AML-193 (cell line): ENCODE measurements at regions not wholly inside any gene's neighbourhood (a gene's known extent, or its start where the extent isn't known, plus 50 kb on each side); places are given as distances from the start of the nearest gene placed in this dataset.

ENCODE experiments used
- DNase-seq, 2 experiments: peaks; one replicate each; lab custom pipeline; 2025; lab: John Stamatoyannopoulos, UW

DNA sequence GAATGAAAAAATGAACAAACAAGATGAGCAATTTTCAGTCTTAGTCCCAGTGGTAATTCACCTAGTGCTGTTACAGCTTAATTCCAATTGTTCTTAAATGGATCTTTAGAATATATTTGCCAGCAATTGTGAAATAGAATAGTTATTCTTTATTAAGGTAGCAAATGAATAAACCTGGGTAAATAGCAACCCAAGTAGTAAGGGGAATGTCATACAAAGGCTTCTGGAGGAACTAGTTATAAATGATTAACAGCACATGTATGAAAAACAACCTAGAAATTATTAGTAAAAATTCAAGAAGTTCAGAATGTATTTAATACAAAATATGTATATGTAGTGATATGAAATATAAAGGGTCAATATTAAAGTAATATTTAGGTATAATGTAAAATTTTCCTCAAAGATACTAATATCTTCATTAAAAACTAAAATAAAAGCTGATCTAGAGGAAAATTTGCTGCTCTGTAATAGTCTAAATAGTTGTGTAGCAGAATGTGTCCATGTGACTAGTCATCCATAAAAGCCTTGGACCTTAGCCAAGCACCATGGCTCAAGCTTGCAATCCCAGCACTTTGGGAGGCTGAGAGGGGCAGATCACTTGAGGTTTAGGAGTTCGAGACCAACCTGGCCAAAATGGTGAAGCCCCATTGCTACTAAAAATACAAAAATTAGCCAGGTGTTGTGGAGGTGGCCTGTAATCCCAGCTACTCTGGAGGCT, 535.9 kb upstream of the ATXN8OS start:
- DNase-seq = no peak

DNA sequence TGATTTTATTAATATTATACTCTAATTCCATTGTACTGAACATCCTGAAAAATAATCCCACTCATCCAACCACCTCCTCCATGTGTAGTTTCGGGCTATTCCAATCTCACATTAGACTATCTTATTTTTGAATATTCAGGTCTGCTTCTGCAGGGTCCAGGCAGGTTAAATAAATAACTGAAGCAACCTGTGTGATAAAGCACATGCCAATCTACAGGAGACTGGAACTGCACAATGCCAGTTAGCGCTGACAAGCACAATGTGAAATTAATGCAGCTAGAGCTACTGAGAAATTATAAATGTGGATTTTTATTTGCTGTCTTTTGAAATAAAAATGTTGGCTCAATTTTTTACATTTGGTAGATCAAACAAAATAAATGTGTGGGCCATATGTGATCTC, 540.1 kb upstream of the ATXN8OS start:
- DNase-seq = no peak

DNA sequence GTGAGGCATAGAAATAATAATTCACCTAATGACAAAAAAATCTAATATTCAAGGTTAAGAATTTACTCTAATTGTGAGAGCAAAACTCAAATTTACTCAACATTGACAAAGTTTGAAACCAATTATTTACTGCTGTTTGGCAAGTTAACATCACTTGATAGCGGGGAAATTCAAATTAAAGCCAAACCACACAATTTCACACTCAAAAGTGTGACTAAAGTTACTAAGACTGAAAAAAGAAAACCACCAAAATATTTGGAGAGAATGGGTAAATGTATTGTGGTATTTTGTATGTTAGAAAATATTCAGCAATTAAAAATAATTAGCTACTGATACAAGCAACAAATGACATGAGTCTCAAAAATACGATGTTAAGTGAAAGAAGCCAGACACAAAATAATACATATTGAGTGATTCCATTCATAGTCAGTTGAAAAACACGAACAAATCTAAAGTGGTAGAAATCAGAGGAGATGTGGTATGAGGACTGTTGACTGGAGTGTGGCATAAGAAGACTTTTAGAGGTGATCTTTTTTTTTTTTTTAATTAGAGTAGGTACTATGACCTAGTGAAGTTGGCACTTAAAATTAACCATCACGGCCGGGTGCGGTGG, 541.4 kb upstream of the ATXN8OS start:
- no peak for DNase-seq

DNA sequence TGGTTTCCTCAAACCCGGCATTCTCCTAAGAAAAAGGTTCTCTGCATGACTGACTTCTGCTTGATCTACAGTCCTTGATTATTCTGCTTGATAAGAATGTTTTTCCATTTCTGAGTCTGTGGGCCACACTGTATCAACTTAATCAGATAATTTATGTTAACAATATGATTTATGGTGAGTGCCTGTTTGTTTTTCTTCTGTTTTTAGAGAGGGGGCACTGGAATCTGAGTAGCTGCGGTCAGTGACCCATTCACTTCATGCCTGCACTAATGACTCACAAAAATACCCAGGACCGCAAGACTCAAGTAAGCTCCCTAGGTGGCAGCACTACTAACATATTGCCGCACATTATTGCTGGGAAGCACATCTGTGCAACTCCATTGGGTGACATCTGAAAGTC, 542.3 kb upstream of the ATXN8OS start:
- DNase-seq = peak; percentile 47 to 69

DNA sequence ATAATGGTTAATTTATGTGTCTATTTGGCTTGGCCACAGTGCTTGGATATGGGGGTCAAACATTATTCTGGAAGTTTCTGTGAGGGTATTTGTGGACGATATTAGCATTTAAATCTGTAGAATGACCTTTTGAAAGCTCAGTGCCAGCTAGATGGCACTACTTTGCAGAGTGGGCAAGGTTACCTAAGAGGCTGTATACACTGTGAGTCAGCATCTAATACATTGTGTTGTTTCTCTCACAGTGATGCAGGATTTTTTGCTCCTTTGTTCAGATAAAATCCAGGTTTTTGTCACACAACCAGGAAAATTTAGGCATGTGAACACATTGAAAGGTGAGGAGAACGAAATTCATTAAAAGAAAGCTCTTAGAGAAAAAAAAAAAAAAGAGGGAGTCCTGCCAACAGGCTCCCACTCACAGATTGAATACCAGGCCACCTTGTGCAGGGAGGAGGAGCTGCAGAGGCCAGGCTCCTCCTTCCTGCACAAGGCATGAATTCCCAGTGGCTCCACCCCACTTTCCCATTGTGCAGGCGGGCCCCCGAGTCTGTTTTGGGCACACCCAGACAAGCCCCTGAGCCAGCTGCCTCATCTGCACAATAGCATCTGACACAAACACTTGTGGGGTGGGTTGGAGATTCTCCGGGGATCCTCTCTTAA, 551.0 kb upstream of the ATXN8OS start:
- DNase-seq = no peak

DNA sequence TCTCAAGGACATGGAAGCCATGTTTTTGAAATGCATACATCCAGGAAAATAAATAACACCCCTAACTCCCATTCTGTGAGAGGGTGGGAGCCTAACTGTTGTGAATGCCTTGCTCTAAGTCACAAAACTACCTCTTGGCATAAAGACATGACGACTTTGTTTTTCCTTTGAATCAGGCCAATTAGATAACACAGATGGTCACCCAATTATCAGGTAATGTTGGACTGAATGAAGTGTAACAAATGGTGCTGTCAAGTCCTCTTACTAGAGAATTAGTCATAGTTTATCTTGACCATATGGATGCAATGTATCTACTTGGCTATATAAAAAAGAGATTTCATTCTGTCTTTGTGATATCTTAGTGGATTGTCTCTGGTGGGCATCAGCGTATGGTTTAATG, 553.6 kb upstream of the ATXN8OS start:
- DNase-seq = no peak

DNA sequence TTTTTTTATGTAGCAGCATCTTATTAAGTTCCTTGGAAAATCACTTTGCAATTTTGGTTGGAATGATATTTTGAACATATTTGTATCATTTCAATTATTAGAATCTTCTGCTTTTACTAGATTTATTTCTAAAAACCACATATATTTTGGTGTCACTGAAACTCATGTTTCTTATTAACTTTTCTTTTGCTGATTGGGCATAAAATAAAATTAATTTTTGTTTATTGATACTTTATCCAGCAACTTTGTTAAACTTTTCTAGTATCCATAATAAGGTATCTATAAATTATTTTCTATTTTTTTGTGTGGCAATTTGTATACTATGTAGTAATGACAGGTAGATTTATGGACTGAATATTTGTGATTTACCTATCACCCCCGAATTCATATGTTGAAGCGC, 556.4 kb upstream of the ATXN8OS start:
- no peak for DNase-seq

DNA sequence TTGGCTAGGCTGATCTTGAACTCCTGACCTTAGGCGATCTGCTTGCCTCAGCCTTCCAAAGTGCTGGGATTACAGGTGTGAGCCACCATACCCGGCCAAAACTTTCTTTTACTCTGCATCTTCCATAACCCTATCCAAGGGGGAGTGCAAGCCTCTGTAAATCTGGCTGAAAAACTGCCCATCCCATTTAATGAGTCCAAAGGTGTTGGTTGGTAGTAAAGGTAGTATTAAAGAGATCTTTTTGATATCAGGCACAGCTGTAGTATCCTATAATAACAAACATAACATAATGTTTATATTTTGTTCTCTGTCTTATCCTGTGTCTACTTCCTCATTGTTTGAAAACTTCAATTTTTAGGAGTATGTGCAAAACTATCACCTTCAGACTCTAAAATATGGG, 559.8 kb upstream of the ATXN8OS start:
- no peak for DNase-seq

DNA sequence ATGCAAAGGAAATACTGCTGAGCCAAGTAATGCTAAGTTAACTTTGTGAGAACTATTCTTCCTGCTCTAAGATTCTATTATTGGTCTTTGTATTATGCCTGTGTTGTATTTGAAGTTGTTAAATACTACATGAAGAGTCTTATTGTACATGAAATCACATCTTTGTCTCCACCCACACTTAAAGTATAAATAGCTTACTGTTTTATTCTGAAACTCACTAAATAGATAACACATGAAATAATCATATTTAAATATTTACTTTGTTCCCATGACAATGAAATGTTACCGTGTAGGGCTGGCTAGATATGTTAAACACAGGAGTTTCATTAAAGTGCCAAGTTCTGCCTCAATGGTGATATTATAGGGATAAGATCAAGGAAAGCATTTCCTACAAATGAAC, 562.1 kb upstream of the ATXN8OS start:
- DNase-seq = no peak

DNA sequence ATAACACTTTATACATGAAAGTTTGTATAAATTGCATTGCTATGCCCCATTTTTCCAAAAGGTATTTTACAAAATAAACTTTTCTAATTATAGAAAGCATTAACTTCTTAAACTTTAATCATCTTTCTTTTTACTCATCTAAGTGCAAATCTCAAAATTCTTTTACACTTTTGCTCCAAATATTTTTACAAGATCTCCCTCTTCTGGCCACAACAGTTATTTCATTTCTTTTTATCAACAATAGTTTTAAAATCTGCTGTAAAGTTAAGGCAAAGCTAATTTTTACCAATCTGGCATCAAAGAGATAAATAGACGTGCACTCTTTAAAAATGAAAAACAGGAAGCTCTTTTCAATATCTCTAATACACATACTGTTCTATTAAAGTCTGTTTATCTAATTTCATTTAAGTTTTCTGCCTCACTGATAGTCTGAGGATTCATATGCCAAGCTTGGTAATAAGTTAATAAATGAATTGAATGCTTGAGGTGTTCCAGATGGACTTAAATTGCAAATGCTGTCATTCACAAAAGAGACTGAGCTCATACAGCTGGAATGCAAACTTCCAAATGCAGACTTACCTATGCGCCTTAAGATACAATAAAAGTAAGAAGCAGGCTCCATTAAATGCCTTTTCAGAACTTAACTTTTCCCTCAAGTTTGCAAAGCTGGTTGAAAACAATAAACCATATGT, 583.0 kb upstream of the ATXN8OS start:
- peak; percentile 11 to 20 for DNase-seq

DNA sequence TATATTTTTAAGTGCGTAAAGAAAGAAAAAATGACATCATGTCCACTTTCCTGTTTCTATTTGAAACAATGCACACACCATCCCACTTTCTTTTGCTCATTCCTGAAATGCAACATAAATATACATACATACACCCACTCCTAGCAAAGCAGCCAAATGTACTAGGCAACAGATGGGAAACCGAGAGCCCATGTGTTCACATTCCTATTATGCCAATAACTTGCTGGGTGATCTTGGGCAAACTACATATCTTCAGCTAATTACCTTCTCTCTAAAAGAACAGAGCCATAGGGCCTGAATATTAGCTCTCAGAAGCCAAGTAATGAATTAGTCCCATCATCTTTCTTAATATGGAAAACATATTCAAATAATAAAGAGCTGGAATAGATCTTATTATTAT, 610.6 kb upstream of the ATXN8OS start:
- DNase-seq = no peak

DNA sequence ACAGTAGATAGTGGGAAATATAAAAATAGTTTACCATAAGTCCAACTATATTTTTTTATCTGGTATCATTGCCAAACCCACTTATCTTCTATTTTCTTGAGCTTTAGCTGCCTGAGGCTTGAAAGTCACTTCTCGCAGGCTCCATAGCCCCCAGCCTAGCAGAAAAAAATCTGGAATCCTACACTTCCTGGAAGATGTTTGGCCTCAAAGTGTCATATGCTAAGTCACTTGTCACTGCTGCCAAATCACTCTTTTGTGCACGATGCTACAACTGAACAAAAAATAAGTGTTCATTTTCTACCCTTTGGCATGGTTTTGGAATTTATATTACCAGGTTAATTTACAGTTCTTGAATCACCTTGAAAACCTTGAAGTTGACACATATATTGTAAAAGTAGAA, 612.5 kb upstream of the ATXN8OS start:
- no peak for DNase-seq

DNA sequence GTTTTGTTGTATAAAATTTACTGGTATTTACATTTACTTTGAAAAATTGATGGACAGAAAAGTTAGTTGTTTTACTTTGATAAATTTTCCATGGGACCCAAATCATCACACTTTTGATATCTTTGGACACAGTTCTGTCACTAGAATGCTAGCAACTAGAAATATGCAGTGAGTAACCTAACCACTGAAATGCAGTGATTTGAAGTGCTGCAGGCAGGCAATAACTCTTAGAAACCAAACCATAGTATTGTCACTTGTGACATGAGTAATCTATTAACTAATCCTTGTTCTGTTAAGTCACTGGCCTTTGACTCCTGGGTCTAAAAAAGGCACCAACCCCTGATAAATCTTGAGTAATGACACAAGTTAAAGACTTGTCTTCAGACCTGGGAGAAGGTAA, 620.0 kb upstream of the ATXN8OS start:
- DNase-seq = no peak

DNA sequence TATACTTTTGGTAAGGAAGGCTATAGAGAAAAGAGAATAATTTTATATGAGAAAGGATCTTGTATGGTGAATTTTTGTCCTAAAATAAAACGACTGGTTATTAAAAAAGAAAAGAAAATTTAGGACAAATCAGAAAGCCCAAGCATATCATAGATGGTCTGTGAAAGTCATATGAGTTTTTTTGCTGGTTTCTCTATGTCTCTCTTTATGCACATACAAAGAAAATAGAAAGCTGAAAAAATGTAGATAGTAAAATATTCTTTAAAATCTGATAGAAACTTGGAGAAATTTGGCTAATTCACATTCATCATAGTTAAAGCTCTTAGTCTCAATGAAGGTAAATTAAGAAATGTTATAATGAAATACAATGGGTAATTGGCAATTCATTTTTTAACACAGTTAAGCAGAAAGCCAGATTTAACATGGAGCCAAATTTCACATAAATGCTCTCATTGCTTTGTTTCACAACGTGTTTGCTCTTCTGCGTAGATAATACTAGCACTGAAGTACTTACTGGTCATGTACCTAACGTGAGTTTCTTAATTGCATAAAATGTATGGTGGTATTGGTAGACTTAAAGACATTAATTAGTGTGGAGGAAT, 621.5 kb upstream of the ATXN8OS start:
- no peak for DNase-seq

DNA sequence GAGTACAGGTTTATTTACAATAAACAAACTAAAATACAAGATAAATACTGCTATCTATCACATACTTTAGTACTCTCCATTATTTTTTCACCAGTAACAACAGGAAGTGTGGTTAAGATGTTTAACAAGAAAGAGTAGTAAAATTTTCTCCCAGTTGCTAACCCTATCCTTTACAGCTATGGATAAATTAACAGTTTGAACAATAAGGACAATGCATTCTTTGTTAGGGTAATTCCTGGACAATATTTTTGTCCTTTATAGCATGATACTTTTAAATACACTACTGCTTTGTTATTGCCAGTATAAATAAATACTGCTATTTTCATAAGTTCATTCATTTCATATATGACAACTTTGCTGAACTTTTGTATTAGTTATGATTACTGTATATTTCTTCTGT, 630.2 kb upstream of the ATXN8OS start:
- no peak for DNase-seq

DNA sequence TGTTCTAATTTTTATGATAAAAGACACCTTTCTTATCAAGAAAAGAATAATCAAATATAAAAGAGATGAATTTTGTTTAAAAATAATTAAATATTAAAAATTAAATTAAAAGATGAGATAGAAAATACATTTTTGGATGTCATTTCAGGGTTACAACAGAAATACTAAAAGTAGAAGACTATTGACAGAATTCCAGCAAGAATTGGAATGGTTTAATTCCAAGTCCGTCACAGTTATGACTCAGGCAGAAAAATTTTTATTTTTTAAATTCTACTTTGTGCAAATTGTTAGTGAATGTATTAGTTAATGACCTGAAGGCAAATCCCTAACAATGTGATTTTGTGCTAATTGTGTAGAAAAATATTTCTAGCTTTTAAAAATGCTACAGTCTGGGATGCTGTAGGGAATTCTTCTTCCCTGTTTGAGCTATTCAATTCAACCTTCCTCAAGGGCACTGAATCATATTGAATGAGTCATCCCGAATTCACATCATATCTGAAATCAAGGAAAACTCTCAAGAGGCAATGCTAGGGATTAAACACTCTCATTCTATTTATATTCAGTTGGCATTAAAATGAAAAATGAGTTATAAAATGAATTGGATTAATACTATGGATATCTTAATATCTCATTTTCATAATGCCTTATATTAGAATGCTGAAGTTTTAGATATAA, 633.5 kb upstream of the ATXN8OS start:
- DNase-seq = no peak

DNA sequence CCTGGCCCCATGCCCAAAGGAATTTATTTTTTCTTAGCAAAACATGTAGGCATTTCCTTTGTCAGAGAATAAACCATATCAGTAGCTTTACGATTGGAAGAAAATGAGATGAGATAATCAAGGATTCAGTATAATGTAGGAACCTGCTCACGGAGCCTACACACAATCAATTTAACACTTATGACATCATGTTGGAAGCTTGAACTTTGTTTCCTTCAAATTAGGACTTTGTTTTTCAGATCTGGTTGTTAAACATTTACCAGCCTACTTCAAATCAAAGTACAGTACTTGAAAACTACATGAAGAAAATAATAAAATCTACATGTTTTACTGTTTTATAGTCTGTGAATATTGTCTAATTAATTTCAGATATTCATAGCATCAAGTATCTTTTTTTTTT, 639.0 kb upstream of the ATXN8OS start:
- no peak for DNase-seq

DNA sequence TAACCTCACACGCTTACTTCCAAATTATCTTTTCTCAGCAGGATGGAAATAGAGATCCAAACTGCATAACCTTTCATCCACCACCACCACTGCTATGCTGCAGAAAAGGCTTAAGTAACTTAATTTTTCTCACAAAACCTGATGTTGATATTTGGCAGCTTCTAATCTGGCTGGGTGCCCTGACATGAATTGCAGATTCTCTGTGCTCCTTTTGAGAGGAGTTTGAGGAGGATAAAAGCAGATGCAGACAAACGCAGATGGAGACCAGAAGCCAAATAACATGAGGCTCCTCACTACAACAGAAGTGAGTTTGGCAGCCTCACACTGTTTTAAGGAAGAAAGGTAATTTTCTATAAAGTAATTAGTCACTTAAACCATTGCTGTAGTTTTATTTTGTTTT, 646.2 kb upstream of the ATXN8OS start:
- no peak for DNase-seq

DNA sequence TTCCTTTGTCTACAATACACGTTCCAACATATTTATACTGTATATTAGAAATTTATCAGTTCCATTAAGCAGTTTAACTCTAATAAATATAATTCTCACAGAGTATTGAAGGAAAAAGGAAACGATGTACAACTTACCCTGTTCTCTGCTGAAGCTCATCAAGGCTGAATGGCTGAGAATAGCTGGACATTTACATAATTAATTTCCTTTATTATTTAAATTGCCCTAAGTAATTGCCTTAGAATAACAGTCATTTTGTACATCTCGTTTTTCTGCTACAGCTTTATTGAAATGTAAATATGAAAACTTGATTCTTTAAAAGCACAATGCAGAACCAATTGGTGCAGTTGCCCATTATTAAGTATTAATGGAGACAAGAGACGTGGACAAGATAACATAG, 648.3 kb upstream of the ATXN8OS start:
- DNase-seq = no peak

DNA sequence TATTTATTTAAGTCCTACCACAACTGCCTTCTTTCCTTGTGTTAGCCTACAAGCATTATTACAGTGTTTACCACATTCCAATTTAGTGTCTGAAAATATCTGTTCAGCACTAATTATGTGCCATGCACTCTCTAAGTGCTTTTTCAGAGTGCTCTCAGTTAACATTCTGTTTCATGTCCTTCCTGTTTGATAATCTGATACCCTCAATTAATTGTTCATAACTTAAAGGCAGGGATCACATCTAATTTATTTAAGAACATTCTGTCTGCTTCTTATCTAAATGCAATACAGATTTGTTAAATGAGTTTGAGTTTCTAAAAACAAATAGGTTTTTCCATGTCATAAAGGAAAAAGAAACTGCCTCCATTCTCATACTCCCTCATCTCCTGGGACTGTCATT, 649.6 kb upstream of the ATXN8OS start:
- no peak for DNase-seq

DNA sequence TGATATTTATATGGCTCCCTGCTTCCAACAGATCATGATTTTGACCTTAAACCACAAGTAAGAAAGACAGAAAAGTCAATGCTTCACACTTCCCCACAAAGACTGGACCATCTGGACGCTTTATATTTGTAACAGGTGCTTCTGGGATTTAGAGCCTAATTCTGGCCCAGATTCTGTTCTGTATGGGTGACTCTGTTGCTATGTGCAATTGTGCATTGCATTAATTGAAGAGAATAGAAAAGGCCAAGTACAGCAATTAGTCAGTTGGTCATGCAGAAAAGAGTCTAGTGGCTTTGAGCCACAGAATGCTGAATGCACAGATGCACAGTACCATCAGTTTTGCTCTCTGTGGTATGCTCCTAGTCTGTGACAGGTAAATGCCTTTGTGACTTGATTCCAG, 657.4 kb upstream of the ATXN8OS start:
- no peak for DNase-seq

DNA sequence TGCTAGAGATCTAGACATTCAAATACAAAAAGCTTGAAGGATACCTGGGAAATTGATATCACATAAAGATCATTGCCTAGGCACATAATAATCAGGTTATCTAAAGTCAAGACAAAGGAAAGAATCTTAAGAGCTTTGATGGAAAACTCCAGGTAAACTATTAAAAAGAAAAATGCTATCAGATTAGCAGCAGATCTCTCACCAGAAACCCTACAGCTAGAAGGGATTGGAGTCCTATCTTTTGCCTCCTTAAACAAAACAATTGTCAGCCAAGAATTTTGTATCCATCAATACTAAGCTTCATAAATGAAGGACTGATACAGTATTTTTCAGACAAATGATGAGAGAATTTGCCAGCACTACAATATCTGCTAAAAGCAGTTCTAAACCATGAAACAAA, 682.4 kb upstream of the ATXN8OS start:
- DNase-seq = no peak
